Mesenteric fat pad (tissue), 1 donor: ENCODE measurements at regions not wholly inside any gene's neighbourhood (a gene's known extent, or its start where the extent isn't known, plus 50 kb on each side); places are given as distances from the start of the nearest gene placed in this dataset.
A peak's percentile ranks its signal among the peaks of the same experiment; 100 is the strongest.
"Not testable (repeated sequence)": the region's sequence is repeated elsewhere in the genome, so short reads cannot be mapped to it uniquely, and the experiment has no call there.

Experiments
- DNase-seq: peaks from one replicate; pipeline ENCODE4 v3.0.0-alpha.2; 2020; ENCODE audit warnings: low spot score
- donor health status: DM: yes; HTN: yes; CAD: no.

DNA sequence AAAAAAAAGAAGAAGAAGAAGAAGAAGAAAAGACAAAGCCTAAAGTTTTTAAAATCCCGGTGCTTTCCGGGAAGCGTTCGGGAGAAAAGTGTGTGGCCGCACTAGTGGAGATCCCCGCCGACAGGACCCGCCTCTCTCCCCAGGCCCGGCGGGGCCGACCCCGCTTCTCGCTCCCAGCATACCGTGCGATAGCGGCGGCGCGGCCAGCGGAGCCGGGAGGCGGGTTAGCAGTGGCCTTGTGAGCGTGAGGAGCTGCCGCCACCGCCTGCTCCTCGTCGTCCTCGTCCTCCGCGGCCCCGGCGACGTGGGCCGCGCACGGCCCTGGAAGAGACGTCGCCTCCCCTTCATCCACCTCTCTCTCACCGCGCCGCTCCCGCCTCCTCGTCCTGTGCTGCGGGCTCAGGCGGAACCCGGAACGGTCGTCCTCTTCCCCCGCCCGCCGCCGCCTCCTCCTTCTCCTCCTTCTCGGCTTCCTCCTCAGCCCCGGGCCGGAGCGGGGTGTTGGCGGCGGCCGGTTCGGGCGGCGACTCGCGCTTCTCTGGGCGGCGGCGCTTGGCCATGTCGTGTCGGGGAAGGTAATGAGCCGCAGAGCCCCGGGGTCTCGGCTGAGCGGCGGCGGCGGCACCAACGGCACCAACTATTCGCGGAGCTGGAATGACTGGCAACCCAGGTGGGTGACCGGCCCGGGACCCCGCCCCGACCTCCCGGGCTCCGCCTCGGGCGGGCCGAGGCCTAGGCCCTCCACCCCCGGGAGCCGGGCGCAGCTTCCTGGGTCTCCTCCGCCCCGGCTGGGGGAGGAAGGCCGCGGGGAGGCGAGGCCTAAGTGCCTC lies 62.6 kb upstream of the CDR2 start:
- DNase-seq = peak; percentile 92

DNA sequence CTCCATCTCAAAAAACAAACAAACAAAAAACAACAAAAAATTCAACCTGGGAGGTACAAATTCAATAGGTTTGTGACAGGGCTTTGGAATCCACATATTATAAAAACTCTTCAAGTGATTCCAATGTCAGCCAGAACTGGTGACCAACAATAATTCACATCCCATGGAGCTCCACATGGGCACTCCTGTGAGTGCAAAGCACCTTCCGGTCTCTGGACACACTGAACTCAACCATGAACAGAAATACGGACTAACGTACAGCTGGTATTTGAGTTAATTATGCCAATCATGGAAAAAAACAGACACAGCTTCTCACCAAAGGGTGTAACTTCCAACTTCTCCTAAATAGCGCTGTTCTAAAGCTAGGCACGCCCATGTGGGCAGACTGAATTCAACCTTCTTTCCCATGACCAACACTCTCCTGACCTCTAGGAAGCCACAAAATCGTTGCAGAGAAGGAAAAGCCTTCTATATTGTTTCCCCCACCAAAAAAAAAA lies 62.0 kb upstream of the CDR2 start:
- not testable (repeated sequence) for DNase-seq

DNA sequence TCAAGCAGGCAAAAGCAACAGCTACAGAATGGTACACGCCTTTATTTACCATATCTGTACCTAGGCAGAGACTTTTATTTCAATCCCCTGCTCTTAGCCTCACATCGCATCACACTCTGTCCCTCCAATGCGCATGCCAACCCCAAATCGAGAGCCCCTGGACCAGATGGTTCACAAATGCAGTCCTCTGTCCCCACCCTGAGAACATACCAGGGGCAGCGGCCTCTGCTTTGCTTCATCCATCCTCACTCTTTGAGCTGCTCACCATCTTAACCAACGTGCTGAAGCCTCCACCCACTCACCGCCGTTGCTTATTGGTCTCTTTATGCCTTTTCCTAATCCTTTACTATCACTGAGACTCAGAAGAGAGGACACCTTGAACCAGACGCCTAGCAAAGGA lies 56.9 kb upstream of the CDR2 start:
- DNase-seq = peak; percentile 35

DNA sequence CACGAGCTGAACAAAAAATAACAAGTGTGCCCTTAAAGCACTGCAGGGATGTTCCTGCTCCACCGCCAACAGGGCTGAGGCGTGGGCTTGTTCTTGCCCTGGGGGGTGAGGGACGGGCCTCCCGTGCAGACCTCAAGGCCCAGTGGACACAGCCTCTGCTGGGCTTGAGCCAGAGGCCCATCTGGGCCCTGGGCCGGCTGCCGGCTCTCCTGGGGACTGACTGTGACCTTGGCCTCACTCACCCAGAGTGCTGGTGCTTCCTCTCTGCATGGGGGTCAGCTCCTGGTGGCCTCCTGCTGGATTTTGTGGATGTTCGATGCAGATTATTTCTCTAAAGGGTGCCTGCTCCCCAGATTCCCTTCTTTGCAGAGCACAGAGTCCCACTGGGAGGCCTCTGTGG lies 54.2 kb upstream of the CDR2 start:
- no peak for DNase-seq

DNA sequence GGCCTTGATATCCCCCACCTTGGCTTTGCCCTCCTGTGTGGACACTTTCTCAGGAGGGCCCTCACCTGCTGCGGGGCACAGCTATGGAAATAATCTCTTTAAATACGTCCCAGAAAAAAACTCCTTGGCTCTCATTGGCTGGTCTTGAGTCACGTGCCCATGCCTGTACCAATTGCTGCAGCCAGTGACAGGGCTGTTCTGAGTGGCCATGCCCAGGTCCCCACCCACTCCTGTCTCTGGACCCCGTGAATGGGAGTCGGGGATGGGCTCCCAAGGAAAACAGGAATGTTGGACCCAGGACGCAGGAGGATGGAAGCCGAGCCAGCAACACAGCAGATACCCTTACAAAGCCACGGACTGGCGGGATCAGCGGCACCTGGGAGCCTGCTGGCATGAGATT lies 53.1 kb upstream of the CDR2 start:
- DNase-seq = no peak

DNA sequence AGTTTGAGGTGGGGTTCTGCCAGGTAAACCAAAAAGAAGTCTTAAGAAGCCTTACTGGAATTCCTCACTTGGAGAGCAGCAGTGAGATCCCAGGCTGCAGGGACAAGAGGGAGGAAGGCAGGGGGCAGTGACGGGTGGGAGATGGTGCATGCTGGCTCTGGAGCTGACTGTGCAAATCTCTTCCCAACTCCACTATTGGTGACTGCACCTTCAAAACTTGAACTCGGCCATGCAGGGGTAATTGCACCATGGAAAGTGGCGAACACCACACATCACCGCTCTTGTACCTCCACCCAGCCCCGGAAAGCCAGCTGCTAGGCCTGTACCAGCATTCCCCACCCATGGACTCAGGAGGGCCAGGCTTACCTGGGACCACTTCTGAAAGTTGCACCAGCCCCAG lies 51.4 kb upstream of the CDR2 start:
- DNase-seq = no peak

DNA sequence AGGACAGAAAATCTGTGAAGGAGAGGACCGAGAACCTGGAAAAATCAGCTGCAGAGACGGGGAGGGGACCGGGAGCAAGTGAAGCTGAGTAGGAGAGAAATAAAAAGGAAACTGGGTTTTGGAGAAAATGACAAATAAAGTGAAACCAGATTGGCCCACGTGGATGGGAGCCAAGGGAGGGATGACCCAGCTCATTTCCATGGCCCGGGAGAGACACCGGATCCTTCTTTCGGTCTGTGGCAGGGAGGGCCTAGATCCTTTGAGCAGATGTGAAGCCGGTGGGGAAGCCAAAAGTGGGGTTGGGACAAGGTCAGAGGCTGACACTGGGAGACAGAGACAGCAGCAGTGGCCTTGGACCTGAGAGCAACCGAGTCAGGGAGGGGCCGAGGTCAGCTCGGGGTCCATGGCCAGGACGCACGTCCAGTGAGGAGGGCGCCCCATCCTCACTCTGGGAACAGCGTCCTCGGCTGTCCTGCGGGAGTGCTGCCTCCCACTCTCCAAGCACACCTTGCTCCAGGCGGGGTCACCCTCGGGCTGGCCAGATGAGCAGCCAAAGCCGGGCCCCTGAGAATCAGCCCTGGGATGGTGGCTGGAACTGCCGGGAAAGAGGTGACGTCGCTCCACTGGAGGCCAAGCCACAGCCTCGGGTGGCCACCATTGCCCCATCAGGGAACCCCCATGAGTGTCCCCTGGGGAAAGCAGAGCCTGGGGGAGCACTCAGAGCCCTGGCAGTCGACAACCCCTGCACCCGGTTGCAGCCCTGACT lies 50.8 kb upstream of the CDR2 start:
- DNase-seq = peak; percentile 88

DNA sequence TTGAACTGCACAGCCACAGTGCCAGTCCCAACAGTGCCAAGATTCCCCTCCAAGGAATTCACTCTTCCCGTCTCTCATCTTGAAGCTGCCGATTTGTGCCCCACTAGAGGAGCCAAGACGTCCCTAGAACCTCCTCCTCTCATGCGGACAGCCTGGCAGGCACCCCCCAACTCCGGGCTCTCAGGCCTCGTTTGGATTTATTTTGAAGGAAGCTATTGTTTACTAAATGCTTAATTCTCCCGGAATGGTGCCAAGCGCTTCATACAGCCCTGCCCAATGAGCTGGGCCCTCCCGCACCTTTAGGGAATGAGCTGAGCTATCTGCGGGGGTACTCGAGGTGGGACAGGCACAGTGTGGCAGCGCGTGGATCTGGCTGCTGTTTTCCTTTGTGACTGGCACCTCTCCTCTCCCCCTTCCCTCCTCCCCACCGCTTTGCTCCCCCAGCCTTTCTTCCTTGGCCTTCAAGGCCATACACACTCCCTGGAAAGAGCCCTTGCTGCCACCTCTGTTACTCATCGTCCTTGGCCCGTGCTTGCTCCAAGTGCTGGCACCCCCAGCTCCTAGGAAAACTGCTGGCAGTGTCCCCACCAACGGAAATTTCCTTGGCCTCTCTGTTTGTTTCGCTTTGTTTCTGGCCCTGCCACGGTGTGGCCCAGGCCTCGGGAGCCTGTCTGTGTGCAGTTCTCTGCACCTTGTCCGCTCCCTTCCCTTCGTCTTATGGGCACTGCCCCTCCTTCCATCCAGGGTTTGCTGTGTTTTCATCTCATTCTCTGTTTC lies 49.9 kb upstream of the CDR2 start:
- no peak for DNase-seq
